ENCODE measurements at regions not wholly inside any gene's neighbourhood (a gene's known extent, or its start where the extent isn't known, plus 50 kb on each side); places are given as distances from the start of the nearest gene placed in this dataset.

- no peak for DNase-seq
Measured at GRCh38 chr7:136807598-136807997, 60.9 kb upstream of the CHRM2 start.

GRCh38 chr7:136803028-136803427, 65.4 kb upstream of the CHRM2 start:
- DNase-seq: no peak

DNA sequence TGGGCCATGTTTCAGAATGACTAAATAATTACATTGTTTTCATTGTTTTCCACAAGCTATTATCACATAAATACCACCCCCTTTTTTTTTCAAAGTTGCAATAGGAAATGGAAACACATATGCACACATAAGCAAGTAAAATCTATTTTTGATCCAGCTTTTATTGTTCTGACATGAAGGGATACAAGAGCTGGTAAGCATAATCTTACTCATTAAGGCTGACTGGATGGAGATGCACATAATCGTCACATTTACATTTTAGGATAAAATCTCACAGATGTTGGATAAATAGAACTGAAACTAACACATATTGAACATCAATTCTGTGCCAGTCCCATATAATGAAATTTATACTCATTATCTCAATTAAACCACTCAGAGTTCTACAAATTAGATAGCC, 84.5 kb upstream of the CHRM2 start:
- no peak for DNase-seq

DNA sequence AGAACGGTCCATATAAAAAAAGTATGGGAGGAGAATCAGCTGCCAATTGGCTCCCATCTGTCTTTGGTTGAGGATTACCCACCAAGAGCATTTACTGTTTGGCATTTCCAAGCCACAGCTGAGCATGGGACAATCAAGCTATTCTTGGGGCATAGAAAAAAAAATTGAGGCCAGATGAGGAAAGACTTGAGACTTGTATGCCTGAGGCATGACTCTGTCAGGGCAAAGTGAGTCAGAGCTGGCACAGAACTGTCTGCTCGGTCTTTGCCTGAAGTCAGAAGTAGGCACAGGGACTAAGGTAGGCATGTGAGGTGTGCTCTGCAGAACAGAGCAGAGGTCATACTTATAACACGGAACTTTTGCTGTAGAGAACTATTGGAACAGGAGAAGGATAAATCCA, 126.5 kb upstream of the CHRM2 start:
- no peak for DNase-seq

GRCh38 chr7:136728945-136729344, 139.5 kb upstream of the CHRM2 start:
- no peak for DNase-seq

GRCh38 chr7:136726460-136726859, 142.0 kb upstream of the CHRM2 start:
- DNase-seq: no peak

DNA sequence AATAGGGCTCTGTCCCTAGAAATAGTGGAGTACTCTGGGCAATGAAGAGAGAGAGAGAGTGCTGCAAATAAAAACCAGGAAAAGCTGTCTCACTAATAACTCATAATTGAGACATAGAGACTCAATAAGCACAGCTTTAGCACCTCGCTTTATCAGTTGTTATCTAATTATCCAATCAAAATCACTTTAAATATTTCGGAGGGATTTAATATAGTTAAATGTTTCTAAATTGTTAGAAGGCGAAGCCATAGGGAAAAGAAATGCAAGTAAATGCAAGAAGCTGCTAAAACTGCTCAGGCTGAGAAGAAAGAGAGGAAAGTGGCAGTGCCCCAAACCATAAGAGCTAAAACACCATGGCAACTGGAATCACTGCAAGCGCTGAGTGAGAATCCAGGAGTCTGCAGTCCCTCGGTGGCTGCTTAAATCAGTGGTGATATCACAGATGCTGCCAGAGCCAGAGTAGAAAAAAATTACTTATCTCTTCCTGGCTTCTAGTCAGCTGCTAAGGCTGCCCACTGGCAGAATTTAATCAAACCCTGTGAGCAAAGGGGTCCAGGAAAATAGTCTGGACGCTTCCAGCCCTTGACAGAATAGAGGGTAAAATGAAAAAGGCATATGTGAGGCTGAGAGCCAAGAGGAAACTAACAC, 150.4 kb upstream of the CHRM2 start:
- DNase-seq: no peak

DNA sequence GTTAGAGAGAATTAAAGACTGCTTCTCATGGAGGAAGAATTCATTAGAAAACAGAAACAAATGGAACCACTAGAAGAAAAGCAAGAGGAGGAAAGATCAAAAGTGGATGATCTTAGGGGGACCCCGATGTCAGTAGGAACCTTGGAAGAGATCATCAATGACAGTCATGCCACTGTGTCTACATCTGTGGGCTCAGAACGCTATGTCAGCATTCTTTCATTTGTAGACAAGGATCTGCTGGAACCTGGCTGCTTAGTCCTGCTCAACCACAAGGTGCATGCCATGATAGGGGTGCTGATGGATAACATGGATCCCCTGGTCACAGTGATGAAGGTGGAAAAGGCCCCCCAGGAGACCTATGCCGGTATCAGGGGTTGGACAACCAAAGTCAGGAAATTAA, 154.4 kb upstream of the CHRM2 start:
- DNase-seq: no peak

DNA sequence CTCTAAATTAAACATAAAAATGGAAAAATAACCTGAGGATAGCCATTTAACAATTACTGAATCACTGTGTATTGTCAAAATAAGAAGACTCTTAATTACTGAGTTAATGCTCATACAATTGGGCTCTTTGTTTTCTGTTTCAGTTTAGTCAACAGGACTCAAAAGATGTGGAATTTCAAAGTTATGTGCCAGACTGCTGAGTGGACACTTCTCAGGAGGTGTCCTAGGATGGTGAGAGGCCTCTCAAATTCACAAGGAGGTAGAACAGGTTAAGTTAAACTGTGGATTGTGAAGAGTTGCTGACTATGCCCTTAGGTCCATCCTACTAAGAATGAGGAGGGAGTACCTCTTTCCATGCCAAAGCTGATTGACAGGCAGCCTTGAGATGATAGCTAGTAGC, 157.7 kb upstream of the CHRM2 start:
- DNase-seq: no peak

- DNase-seq: no peak
Measured at GRCh38 chr7:136709876-136710275, 158.6 kb upstream of the CHRM2 start.

GRCh38 chr7:136702913-136703312, 165.5 kb upstream of the CHRM2 start:
- DNase-seq: no peak

DNA sequence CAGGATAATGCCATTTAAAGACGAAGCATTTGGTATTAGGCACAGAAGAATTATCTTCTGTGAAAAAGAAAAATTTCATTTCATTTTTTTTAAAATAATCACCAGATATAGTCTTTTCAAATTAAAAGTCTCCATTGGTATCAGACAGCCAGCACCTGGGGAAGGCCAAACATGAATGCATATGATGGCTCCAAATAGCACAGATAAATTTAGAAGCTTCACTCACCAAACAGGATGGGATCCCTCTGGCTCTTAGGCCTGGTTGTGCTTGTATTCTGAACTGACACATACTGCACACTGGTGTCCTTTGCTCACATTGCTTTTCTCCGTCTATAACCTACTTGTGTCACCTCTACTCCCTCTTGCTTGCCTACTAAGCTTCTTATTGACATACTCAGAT, 169.5 kb upstream of the CHRM2 start:
- DNase-seq: no peak

DNA sequence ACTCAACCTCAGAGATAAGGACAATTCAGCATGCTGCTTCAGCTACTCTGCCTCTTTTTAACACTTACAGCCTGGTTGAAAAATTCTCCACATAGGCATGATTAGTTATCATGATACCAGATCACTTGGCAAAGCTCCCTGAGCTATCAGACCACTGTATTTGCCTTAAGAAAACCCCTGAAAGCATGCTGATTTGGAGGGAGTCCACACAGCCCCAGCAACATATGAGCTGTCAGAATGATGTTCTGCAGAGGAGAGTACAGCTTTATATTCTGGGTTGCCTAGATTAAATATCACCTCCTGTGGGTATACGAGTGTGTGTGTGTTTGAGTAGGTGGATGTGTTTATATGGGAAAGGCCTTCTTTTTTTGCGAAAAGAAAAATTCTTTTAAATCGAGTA, 170.2 kb upstream of the CHRM2 start:
- DNase-seq: no peak

- DNase-seq: no peak
Measured at GRCh38 chr7:136697271-136697670, 171.2 kb upstream of the CHRM2 start.

- no peak for DNase-seq
Measured at GRCh38 chr7:136693166-136694119, 175.0 kb upstream of the CHRM2 start.

GRCh38 chr7:136692221-136692620, 176.2 kb upstream of the CHRM2 start:
- DNase-seq: no peak

GRCh38 chr7:136688601-136689000, 179.9 kb upstream of the CHRM2 start:
- no peak for DNase-seq

DNA sequence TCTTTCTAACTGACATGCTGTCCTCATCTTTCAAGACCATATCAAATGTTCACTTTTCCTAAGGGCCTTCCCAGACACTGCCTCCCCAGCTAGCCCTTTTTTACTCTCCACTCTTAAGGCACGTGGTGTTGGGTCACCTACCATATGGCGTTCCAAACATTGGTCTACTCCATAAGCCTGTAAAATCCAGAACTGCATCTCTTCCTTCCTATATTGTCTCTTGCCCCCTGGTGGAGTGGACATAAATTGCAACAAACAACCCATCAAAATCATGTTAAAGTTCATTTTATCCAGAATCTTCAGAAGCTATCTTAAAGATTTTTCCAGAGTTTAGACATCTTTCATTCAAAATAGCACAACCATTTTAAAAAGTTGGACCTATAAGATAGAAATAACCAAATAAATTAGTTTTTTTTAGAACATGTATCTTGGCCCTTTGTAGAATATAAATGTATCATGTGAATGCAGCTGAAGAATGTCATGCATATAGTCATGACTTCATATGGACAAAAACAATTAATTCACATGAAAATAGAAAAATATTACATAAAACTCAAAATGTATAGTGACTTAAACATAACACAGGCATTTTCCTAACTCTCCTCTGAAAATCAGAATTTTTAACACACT, 180.6 kb upstream of the CHRM2 start:
- DNase-seq: no peak

DNA sequence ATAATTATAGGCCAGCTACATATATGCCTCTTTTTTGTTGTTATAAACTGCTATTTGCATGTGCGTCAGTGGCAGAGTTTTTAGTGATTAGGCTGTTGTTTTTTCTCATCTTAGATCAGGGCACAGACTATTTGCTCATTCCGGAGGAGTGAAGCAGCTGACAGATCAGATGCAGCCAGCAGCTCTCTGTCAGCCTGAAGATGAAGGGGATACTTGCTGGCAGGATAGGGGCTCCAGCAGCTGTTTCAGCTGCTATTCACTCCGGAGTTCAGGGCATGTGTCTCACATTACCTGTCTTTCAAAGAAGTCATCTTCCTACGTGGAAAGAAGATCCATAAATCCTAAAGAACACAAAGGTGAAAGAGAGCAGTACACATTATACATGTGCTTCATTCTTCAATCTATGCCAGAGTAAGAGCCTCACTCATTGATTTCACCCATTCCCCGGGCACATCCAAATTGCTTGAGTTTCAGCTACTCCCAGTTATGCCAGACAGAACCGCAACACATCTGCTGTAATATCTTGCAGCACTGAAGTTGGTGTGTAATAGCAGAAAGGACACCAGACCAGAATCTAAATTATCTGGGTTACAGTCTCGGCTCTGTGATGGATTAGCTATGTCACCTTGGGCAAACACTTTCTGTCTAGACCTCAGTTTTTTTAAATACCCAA, 182.8 kb upstream of the CHRM2 start:
- DNase-seq: no peak

GRCh38 chr7:136677471-136678365, 190.7 kb upstream of the CHRM2 start:
- DNase-seq: no peak

DNA sequence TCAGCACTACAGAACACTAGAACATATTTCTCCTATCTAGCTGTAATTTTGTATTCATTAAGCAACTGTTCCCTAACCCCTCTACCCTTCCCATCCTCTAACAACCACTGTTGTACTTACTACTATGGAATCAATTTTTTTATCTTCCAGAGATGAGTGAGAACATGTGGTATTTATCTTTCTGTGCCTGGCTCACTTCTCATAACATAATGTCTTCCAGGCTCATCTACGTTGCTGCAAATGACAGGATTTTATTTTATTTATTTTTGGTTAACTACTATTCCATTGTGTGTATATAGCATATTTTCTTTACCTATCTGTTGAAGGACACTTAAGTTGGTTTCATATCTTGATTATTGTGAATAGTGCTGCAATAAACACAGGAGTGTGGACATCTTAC, 200.9 kb upstream of the CHRM2 start:
- DNase-seq: no peak

DNA sequence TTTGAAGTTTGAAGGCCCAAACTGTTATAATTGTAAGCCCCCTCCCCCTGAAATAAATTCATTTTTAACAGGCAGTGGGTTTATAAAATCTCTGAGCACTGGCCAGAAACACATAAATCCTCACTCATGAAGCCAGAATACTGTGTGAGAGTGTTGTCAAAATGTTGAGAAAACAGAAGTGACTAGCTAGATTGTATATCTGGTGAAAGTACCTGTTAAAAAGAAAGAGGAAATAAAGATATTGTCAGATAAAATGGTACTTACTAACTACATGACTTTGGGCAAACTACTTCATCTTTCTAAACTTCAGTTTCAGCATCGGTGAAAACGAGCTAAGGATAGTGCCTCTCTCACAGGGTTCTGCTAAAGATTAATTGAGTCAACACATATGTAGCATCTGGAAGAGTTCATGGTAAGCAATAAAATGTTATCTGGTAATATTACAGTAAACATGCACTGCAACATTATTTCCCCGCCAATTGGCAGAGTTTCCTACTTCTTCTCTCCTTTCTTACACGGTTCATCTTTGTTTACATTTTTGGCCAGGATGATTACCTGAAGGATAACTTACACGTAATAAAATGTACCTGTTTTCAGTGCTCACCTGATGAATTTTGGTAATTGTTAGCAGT, 202.5 kb upstream of the CHRM2 start:
- DNase-seq: no peak

Data from activated naive CD4-positive, alpha-beta T cell (primary cell).